ENCODE measurements at regions not wholly inside any gene's neighbourhood (a gene's known extent, or its start where the extent isn't known, plus 50 kb on each side); places are given as distances from the start of the nearest gene placed in this dataset.

- Histone ChIP-seq H3K36me3 (ENCODE audit: insufficient read depth, low read length) (no peaks in the 10 kb centered on the region), H3K9me3 (ENCODE audit: low read length) (no peaks in the 10 kb centered on the region), H3K9me2 (ENCODE audit: insufficient read depth, low read length) (no peaks in the 10 kb centered on the region), H4K20me1 (ENCODE audit: insufficient read depth, low read length) (no peaks in the 10 kb centered on the region), H3K4me3 (ENCODE audit: low read depth, low read length, poor library complexity, severe bottlenecking) (no peak overlapping the region), H3K27ac (ENCODE audit: low read depth, low read length, poor library complexity, severe bottlenecking) (no peak overlapping the region), H3K4me2 (ENCODE audit: low read length) (no peak overlapping the region), H3K79me2 (ENCODE audit: insufficient read depth, low read depth, low read length) (no peaks in the 10 kb centered on the region), H2AFZ (ENCODE audit: low read length) (no peak overlapping the region), H3K4me1 (ENCODE audit: insufficient read depth, low read length, poor library complexity, severe bottlenecking) (no peaks in the 10 kb centered on the region)
- POLR2A ChIA-PET = no interaction called here
- no peak for DNase-seq (ENCODE audit: low spot score)
- intact Hi-C loops (cut with micrococcal nuclease; ENCODE audit: unreplicated experiment) = no loop called here
- no peak for TF ChIP-seq CTCF (conservative IDR thresholded peaks at IDR 0.05; ENCODE audit: low read length)
- no peak for TF ChIP-seq EZH2phosphoT487 (IDR thresholded peaks at IDR 0.05; ENCODE audit: borderline replicate concordance, low read depth, low read length)
- CTCF ChIA-PET (ENCODE audit: unreplicated experiment) = no interaction called here
- BruUV-seq (replicated peaks) = no TSS peak
Measured at GRCh38 chr5:101123363-101123762, 220.3 kb upstream of the ST8SIA4 start.

GRCh38 chr5:101112645-101113044 lies 209.6 kb upstream of the ST8SIA4 start:
- H3K4me1 ChIP-seq (ENCODE audit: insufficient read depth, low read length, poor library complexity, severe bottlenecking) = no peaks in the 10 kb centered on the region
- DNase-seq (ENCODE audit: low spot score) = no peak
- no peak overlapping the region for H3K27ac ChIP-seq (ENCODE audit: low read depth, low read length, poor library complexity, severe bottlenecking)
- ChIA-PET POLR2A (no interaction called here), CTCF (ENCODE audit: unreplicated experiment) (no interaction called here)
- TF ChIP-seq EZH2phosphoT487 (IDR thresholded peaks at IDR 0.05; ENCODE audit: borderline replicate concordance, low read depth, low read length) (no peak), CTCF (conservative IDR thresholded peaks at IDR 0.05; ENCODE audit: low read length) (no peak)
- no TSS peak for BruUV-seq (replicated peaks)
- no peak overlapping the region for H2AFZ ChIP-seq (ENCODE audit: low read length)
- H3K79me2 ChIP-seq (ENCODE audit: insufficient read depth, low read depth, low read length) = no peaks in the 10 kb centered on the region
- H4K20me1 ChIP-seq (ENCODE audit: insufficient read depth, low read length) = no peaks in the 10 kb centered on the region
- H3K36me3 ChIP-seq (ENCODE audit: insufficient read depth, low read length) = no peaks in the 10 kb centered on the region
- H3K9me2 ChIP-seq (ENCODE audit: insufficient read depth, low read length) = peaks cover 5% of the 10 kb centered on the region; the same call in 1 of the 2 replicates
- no peak overlapping the region for H3K4me2 ChIP-seq (ENCODE audit: low read length)
- intact Hi-C loops (cut with micrococcal nuclease; ENCODE audit: unreplicated experiment) = no loop called here
- H3K9me3 ChIP-seq (ENCODE audit: low read length) = no peaks in the 10 kb centered on the region
- no peak overlapping the region for H3K4me3 ChIP-seq (ENCODE audit: low read depth, low read length, poor library complexity, severe bottlenecking)

- no peak for DNase-seq (ENCODE audit: low spot score)
- Histone ChIP-seq H3K9me3 (ENCODE audit: low read length) (no peaks in the 10 kb centered on the region), H3K79me2 (ENCODE audit: insufficient read depth, low read depth, low read length) (no peaks in the 10 kb centered on the region), H3K4me2 (ENCODE audit: low read length) (no peak overlapping the region), H3K4me1 (ENCODE audit: insufficient read depth, low read length, poor library complexity, severe bottlenecking) (no peaks in the 10 kb centered on the region), H3K4me3 (ENCODE audit: low read depth, low read length, poor library complexity, severe bottlenecking) (no peak overlapping the region), H2AFZ (ENCODE audit: low read length) (no peak overlapping the region), H3K27ac (ENCODE audit: low read depth, low read length, poor library complexity, severe bottlenecking) (no peak overlapping the region), H3K36me3 (ENCODE audit: insufficient read depth, low read length) (no peaks in the 10 kb centered on the region), H4K20me1 (ENCODE audit: insufficient read depth, low read length) (no peaks in the 10 kb centered on the region), H3K9me2 (ENCODE audit: insufficient read depth, low read length) (no peaks in the 10 kb centered on the region)
- TF ChIP-seq EZH2phosphoT487 (IDR thresholded peaks at IDR 0.05; ENCODE audit: borderline replicate concordance, low read depth, low read length) (no peak), CTCF (conservative IDR thresholded peaks at IDR 0.05; ENCODE audit: low read length) (no peak)
- BruUV-seq (replicated peaks) = no TSS peak
- ChIA-PET CTCF (ENCODE audit: unreplicated experiment) (no interaction called here), POLR2A (no interaction called here)
- intact Hi-C loops (cut with micrococcal nuclease; ENCODE audit: unreplicated experiment) = no loop called here
Measured at GRCh38 chr5:101103874-101104273, 200.8 kb upstream of the ST8SIA4 start.

Measured in OCI-LY7 (cell line).